A549 (cell line): ENCODE measurements at regions not wholly inside any gene's neighbourhood (a gene's known extent, or its start where the extent isn't known, plus 50 kb on each side); places are given as distances from the start of the nearest gene placed in this dataset.

Experiments
- ATAC-seq, 2 experiments: fragments of 200-7000 bp in 1 of 2; fragments of >200 bp in 1 of 2; cut with Nextera tagmentation in 1 of 2; cut with Tn5 transposase in 1 of 2; 3 replicates each; pipeline versions ENCODE4 v1.8.0 to v1.9.1; 2018 to 2020; ENCODE audit warnings: mild to moderate bottlenecking in 1 of 2, moderate library complexity in 1 of 2
- CTCF ChIA-PET: fragments of 300-600 bp; sonication (Branson Sonifier 250); formaldehyde crosslinking; extraction: SDS; loops from one replicate; lab custom pipeline; 2021; ENCODE audit warnings: antibody characterized with exemption, inconsistent platforms; lab: Yijun Ruan, JAX
- POLR2A ChIA-PET: fragments of 350-600 bp; formaldehyde crosslinking; extraction: SDS; loops from one replicate; lab custom pipeline; 2021; ENCODE audit warnings: antibody characterized with exemption, inconsistent platforms; lab: Yijun Ruan, JAX
- DNase-seq, 2 experiments: peaks; one replicate each; pipeline versions ENCODE4 v3.0.0 to v3.0.0-alpha.2; 2011 to 2016; ENCODE audit warnings: low read depth in 1 of 2, low spot score in 1 of 2
- FAIRE-seq: peaks from 2 replicates; lab custom pipeline; 2011; peaks lifted over from hg19 to GRCh38; lab: Jason Lieb, UNC
- H3K27ac ChIP-seq, 2 experiments: fragments of >200 bp; sonication (Bioruptor Twin); formaldehyde crosslinking; 3 replicates each; pipeline ENCODE4 v1.5.1; 2016 to 2017
- H3K4me1 ChIP-seq: fragments of >200 bp; sonication (Bioruptor Twin); formaldehyde crosslinking; 3 replicates; pipeline ENCODE4 v1.6.1; 2016
- H3K4me2 ChIP-seq: fragments of >200 bp; sonication (Bioruptor Twin); formaldehyde crosslinking; 3 replicates; pipeline ENCODE4 v1.6.1; 2016
- H3K4me3 ChIP-seq: fragments of >200 bp; sonication (Bioruptor Twin); formaldehyde crosslinking; 3 replicates; pipeline ENCODE4 v1.5.1; 2016
- H3K9me3 ChIP-seq: fragments of >200 bp; sonication (Bioruptor Twin); formaldehyde crosslinking; 3 replicates; pipeline ENCODE4 v1.6.1; 2016
- ATOH8 ChIP-seq: fragments of 250-450 bp; sonication (Bioruptor Pico); IDR thresholded peaks from 2 replicates; pipeline ENCODE4 v1.5.0; 2020; ENCODE audit warnings: low read depth, mild to moderate bottlenecking, moderate library complexity
- CBX8 ChIP-seq: fragments of 200-600 bp; sonication (generic); IDR thresholded peaks from 2 replicates; pipeline ENCODE4 v1.6.1; 2016
- CHD2 ChIP-seq: fragments of 150-350 bp; IDR thresholded peaks from 2 replicates; pipeline ENCODE4 v1.6.1; 2014; ENCODE audit warnings: low read length; ENCODE audit not compliant: partially characterized antibody
- ELK1 ChIP-seq: fragments of 150-350 bp; IDR thresholded peaks from 2 replicates; pipeline ENCODE4 v1.6.1; 2014; ENCODE audit warnings: low read depth, mild to moderate bottlenecking, low read length
- ESRRA ChIP-seq: fragments of 150-350 bp; IDR thresholded peaks from 2 replicates; pipeline ENCODE4 v1.6.1; 2014; ENCODE audit warnings: mild to moderate bottlenecking, low read length, borderline replicate concordance
- GATA3 ChIP-seq: IDR thresholded peaks from 2 replicates; pipeline ENCODE4 v1.6.1; 2012; ENCODE audit warnings: borderline replicate concordance
- HDAC2 ChIP-seq: fragments of 200-600 bp; sonication (generic); IDR thresholded peaks from 2 replicates; pipeline ENCODE4 v1.6.1; 2016
- HES2 ChIP-seq: fragments of >200 bp; sonication (Bioruptor Twin); formaldehyde crosslinking; IDR thresholded peaks from 2 replicates; pipeline ENCODE4 v1.6.1; 2016
- HOXA7 ChIP-seq: fragments of 250-450 bp; sonication (Bioruptor Pico); IDR thresholded peaks from 2 replicates; pipeline ENCODE4 v1.5.0; 2020; ENCODE audit warnings: mild to moderate bottlenecking, moderate library complexity
- HOXB5 ChIP-seq: fragments of 250-450 bp; sonication (Bioruptor Pico); IDR thresholded peaks from 2 replicates; pipeline ENCODE4 v1.5.0; 2020; ENCODE audit warnings: mild to moderate bottlenecking, moderate library complexity
- JUNB ChIP-seq: fragments of >200 bp; sonication (Bioruptor Twin); formaldehyde crosslinking; IDR thresholded peaks from 2 replicates; pipeline ENCODE4 v1.6.1; 2016
- MAFK ChIP-seq: fragments of 450-650 bp; IDR thresholded peaks from 2 replicates; pipeline ENCODE4 v1.6.1; 2014; ENCODE audit not compliant: partially characterized antibody
- MAZ ChIP-seq: fragments of 150-350 bp; IDR thresholded peaks from 2 replicates; pipeline ENCODE4 v1.6.1; 2014; ENCODE audit warnings: antibody characterized with exemption, low read depth, low read length, borderline replicate concordance
- NFE2L2 ChIP-seq: fragments of 150-350 bp; conservative IDR thresholded peaks from 2 replicates; pipeline ENCODE4 v1.6.1; 2014; ENCODE audit warnings: low read length
- RAD21 ChIP-seq, 2 experiments: fragments of >200 bp in 1 of 2; sonication (Bioruptor Twin) in 1 of 2; formaldehyde crosslinking in 1 of 2; IDR thresholded peaks in 1 of 2; conservative IDR thresholded peaks in 1 of 2; 2 replicates in 1 of 2; 3 replicates in 1 of 2; pipeline ENCODE4 v1.6.1; 2012 to 2018; ENCODE audit warnings: inconsistent platforms in 1 of 2
- RARB ChIP-seq: fragments of 250-450 bp; sonication (Bioruptor Pico); IDR thresholded peaks from 2 replicates; pipeline ENCODE4 v1.8.0; 2021; ENCODE audit warnings: mild to moderate bottlenecking, moderate library complexity
- REST ChIP-seq: fragments of 200-600 bp; sonication (generic); IDR thresholded peaks from 2 replicates; pipeline ENCODE4 v1.6.1; 2016; ENCODE audit warnings: antibody characterized with exemption, mild to moderate bottlenecking, moderate library complexity
- RNF2 ChIP-seq: fragments of 200-600 bp; sonication (generic); IDR thresholded peaks from 2 replicates; pipeline ENCODE4 v1.6.1; 2016; ENCODE audit warnings: low read depth, mild to moderate bottlenecking, antibody characterized with exemption, moderate library complexity, borderline replicate concordance
- SREBF2 ChIP-seq: fragments of 450-650 bp; IDR thresholded peaks from 2 replicates; pipeline ENCODE4 v1.6.1; 2014; ENCODE audit warnings: mild to moderate bottlenecking, moderate library complexity
- TP53 ChIP-seq: fragments of 250-450 bp; sonication (Bioruptor Pico); IDR thresholded peaks from 2 replicates; pipeline ENCODE4 v1.5.0; 2021; ENCODE audit warnings: mild to moderate bottlenecking, moderate library complexity
- ZFP36 ChIP-seq: fragments of 450-650 bp; IDR thresholded peaks from 2 replicates; pipeline ENCODE4 v1.6.1; 2014; ENCODE audit warnings: borderline replicate concordance; ENCODE audit not compliant: partially characterized antibody
- WGBS: methylation state at CpG from one replicate; pipeline ENCODE4 v1.1.6; 2017; ENCODE audit errors: missing lambda C conversion rate; 5-methylcytosine and 5-hydroxymethylcytosine counted together

- no peak for ATAC-seq
- FAIRE-seq, result no peak
- Histone ChIP-seq H3K4me1 (no peaks in the 10 kb centered on the region), H3K9me3 (0 out of 3 replicates have a peak, but pooled peaks cover 3% of the 10 kb centered on the region), H3K27ac (no peak overlapping the region), H3K4me3 (no peak overlapping the region), H3K4me2 (no peak overlapping the region)
- TF ChIP-seq NFE2L2 (no peak), CBX8 (no peak)
- ChIA-PET POLR2A (no interaction called here), CTCF (no interaction called here)
- DNase-seq, result no peak
- 13% methylated on average over 6 of the region's 6 CpGs for WGBS
Measured at GRCh38 chr17:51528111-51528510, 267.8 kb downstream of the UTP18 start.

- no peak for FAIRE-seq
- DNase-seq, result no peak
- H3K9me3 ChIP-seq, result no peaks in the 10 kb centered on the region
- CTCF ChIA-PET, result interaction anchor here (1.0 to 9.7 kb wide), 6 partner anchors 14 to 234 kb away, joined by 3 to 186 read pairs (median 23); no protein-coding TSS in a partner anchor
- TF ChIP-seq RNF2 (no peak), ELK1 (no peak), HOXB5 (CRISPR knock-in tag) (no peak), RARB (CRISPR knock-in tag) (no peak), ATOH8 (CRISPR knock-in tag) (no peak), ESRRA (no peak), HDAC2 (no peak), MAFK (no peak), RAD21 (conservative IDR thresholded peaks at IDR 0.05 in 1 of 2, IDR thresholded peaks at IDR 0.05 in 1 of 2) (no peak), ZFP36 (no peak), HES2 (no peak)
- TF ChIP-seq, all 56 proteins: peak for 0
- peaks cover 4% of the 10 kb centered on the region; the same call in 2 of the 3 replicates for H3K4me1 ChIP-seq
- 57% methylated on average over 3 of the region's 3 CpGs for WGBS
- POLR2A ChIA-PET, result no interaction called here
- H3K27ac ChIP-seq, result no peak overlapping the region
- no peak for ATAC-seq
- no peak overlapping the region for H3K4me3 ChIP-seq
- no peak overlapping the region for H3K4me2 ChIP-seq
Measured at GRCh38 chr17:51533219-51533618, 272.9 kb downstream of the UTP18 start.

GRCh38 chr17:51533821-51534220, 273.5 kb downstream of the UTP18 start:
- TF ChIP-seq SREBF2 (no peak), MAZ (no peak), HOXA7 (no peak), CBX8 (no peak), GATA3 (no peak), HES2 (no peak), TP53 (CRISPR knock-in tag) (no peak)
- TF ChIP-seq, all 56 proteins: peak for 0
- POLR2A ChIA-PET, result no interaction called here
- no peaks in the 10 kb centered on the region for H3K9me3 ChIP-seq
- H3K4me2 ChIP-seq, result no peak overlapping the region
- FAIRE-seq, result no peak
- no peak for ATAC-seq
- H3K27ac ChIP-seq, result no peak overlapping the region
- H3K4me3 ChIP-seq, result no peak overlapping the region
- H3K4me1 ChIP-seq, result peaks cover 4% of the 10 kb centered on the region; the same call in 2 of the 3 replicates
- no peak for DNase-seq
- CTCF ChIA-PET, result interaction anchor here (1.4 to 9.7 kb wide), 8 partner anchors 14 to 235 kb away, joined by 3 to 186 read pairs (median 22); no protein-coding TSS in a partner anchor
- WGBS, result 69% methylated on average over 3 of the region's 3 CpGs

- POLR2A ChIA-PET, result no interaction called here
- CTCF ChIA-PET, result interaction anchor here (0.6 to 9.7 kb wide), 25 partner anchors 11 to 297 kb away, joined by 3 to 186 read pairs (median 8); no protein-coding TSS in a partner anchor
- FAIRE-seq, result no peak
Measured at GRCh38 chr17:51536627-51537026, 276.3 kb downstream of the UTP18 start.

More at GRCh38 chr17:51536627-51537026, 276.3 kb downstream of the UTP18 start:
- H3K4me1 ChIP-seq, result peaks cover 4% of the 10 kb centered on the region; the same call in 2 of the 3 replicates
- ATAC-seq (no peak), DNase-seq (no peak)
- H3K4me2 ChIP-seq, result no peak overlapping the region
- H3K27ac ChIP-seq, result no peak overlapping the region
- H3K9me3 ChIP-seq, result no peaks in the 10 kb centered on the region
- TF ChIP-seq CHD2, result peak; percentile 30
- peak; percentile 52; the same call in 1 of the 2 replicates for TF ChIP-seq REST
- no peak for TF ChIP-seq JUNB
- TF ChIP-seq, all 56 proteins: peak for 2
- 13% methylated on average over 7 of the region's 7 CpGs for WGBS
- H3K4me3 ChIP-seq, result no peak overlapping the region
